ENCODE measurements at regions not wholly inside any gene's neighbourhood (a gene's known extent, or its start where the extent isn't known, plus 50 kb on each side); places are given as distances from the start of the nearest gene placed in this dataset.
"Not testable (repeated sequence)": the region's sequence is repeated elsewhere in the genome, so short reads cannot be mapped to it uniquely, and the experiment has no call there.

- TF ChIP-seq EZH2phosphoT487, CTCF, EZH2 (IDR thresholded peaks at IDR 0.05): not testable (repeated sequence)
Measured at GRCh38 chr2:90141558-90141957, 1450.1 kb downstream of the RPIA start.
